H1 (cell line): ENCODE measurements at regions not wholly inside any gene's neighbourhood (a gene's known extent, or its start where the extent isn't known, plus 50 kb on each side); places are given as distances from the start of the nearest gene placed in this dataset.

Source experiments
- CTCF ChIA-PET: fragments of 300-600 bp; sonication (Branson Sonifier 250); formaldehyde crosslinking; loops from one replicate; lab custom pipeline; 2021; ENCODE audit not compliant: partially characterized antibody; lab: Charles Lee
- POLR2A ChIA-PET: fragments of 300-600 bp; sonication (Branson Sonifier 250); formaldehyde crosslinking; loops from one replicate; lab custom pipeline; 2021; ENCODE audit warnings: inconsistent platforms; ENCODE audit not compliant: partially characterized antibody; lab: Charles Lee
- DNase-seq, 2 experiments: peaks; one replicate each; pipeline versions ENCODE4 v3.0.0 to v3.0.0-alpha.2; 2010 to 2022; ENCODE audit warnings: low spot score in 2 of 2, low read depth in 1 of 2, mixed read lengths in 1 of 2
- FAIRE-seq: peaks from 2 replicates; lab custom pipeline; 2011; peaks lifted over from hg19 to GRCh38; lab: Jason Lieb, UNC
- H2AFZ ChIP-seq: 2 replicates; pipeline ENCODE4 v1.8.1; 2012; ENCODE audit warnings: low read length, inconsistent platforms
- H2AK5ac ChIP-seq: 2 replicates; pipeline ENCODE4 v1.6.1; 2013; ENCODE audit warnings: low read depth, low read length
- H2BK120ac ChIP-seq: replicated peaks from 2 replicates; pipeline ENCODE3; 2013; ENCODE audit warnings: low read depth, low read length, inconsistent platforms
- H2BK12ac ChIP-seq: 2 replicates; pipeline ENCODE4 v1.6.1; 2013; ENCODE audit warnings: low read depth, low read length
- H2BK15ac ChIP-seq: 2 replicates; pipeline ENCODE4 v1.6.1; 2013; ENCODE audit warnings: low read length
- H2BK20ac ChIP-seq: 2 replicates; pipeline ENCODE4 v1.6.1; 2013; ENCODE audit warnings: low read length
- H2BK5ac ChIP-seq: 2 replicates; pipeline ENCODE4 v1.6.1; 2013; ENCODE audit warnings: low read depth, low read length
- H3K14ac ChIP-seq: 2 replicates; pipeline ENCODE4 v1.6.1; 2013; ENCODE audit warnings: inconsistent platforms; ENCODE audit not compliant: insufficient read length
- H3K18ac ChIP-seq: 2 replicates; pipeline ENCODE4 v1.6.1; 2013; ENCODE audit warnings: low read length; ENCODE audit errors: extremely low read depth
- H3K23ac ChIP-seq: 2 replicates; pipeline ENCODE4 v1.6.1; 2013; ENCODE audit warnings: inconsistent platforms; ENCODE audit not compliant: insufficient read length
- H3K23me2 ChIP-seq: 2 replicates; pipeline ENCODE4 v1.6.1; 2013; ENCODE audit warnings: low read depth, low read length
- H3K27ac ChIP-seq: 2 replicates; pipeline ENCODE4 v1.6.1; 2011; ENCODE audit warnings: low read depth, low read length, inconsistent platforms
- H3K27me3 ChIP-seq, 4 experiments: replicated peaks in 1 of 4; 1 replicate in 1 of 4; 2 replicates in 3 of 4; pipeline versions ENCODE4 v1.6.1 to v1.8.1; 2011 to 2013; ENCODE audit warnings: low read length in 3 of 4, mild to moderate bottlenecking in 3 of 4, inconsistent platforms in 2 of 4, mixed read lengths in 2 of 4, moderate library complexity in 1 of 4; ENCODE audit not compliant: control insufficient read depth in 3 of 4, insufficient read depth in 3 of 4; ENCODE audit errors: extremely low read depth in 1 of 4
- H3K36me3 ChIP-seq, 4 experiments: 2 replicates each; pipeline versions ENCODE4 v1.6.1 to v1.8.1; 2011 to 2013; ENCODE audit warnings: mild to moderate bottlenecking in 4 of 4, low read length in 3 of 4, moderate library complexity in 2 of 4, control low read depth in 1 of 4, inconsistent platforms in 1 of 4; ENCODE audit not compliant: insufficient read depth in 4 of 4, control insufficient read depth in 2 of 4
- H3K4ac ChIP-seq: replicated peaks from 2 replicates; pipeline ENCODE3; 2013; ENCODE audit warnings: low read length, low read depth, mixed read lengths, inconsistent platforms; ENCODE audit not compliant: insufficient read length
- H3K4me1 ChIP-seq, 4 experiments: replicated peaks in 1 of 4; 1 replicate in 1 of 4; 2 replicates in 3 of 4; pipeline versions ENCODE4 v1.6.1 to v1.8.1; 2011 to 2013; ENCODE audit warnings: low read length in 3 of 4, inconsistent platforms in 2 of 4, mixed read lengths in 1 of 4; ENCODE audit not compliant: insufficient read depth in 4 of 4, control insufficient read depth in 3 of 4
- H3K4me2 ChIP-seq, 2 experiments: 2 replicates each; pipeline versions ENCODE4 v1.6.1 to v1.8.1; 2011 to 2013; ENCODE audit warnings: low read depth in 2 of 2, low read length in 2 of 2, control low read depth in 1 of 2, inconsistent platforms in 1 of 2, mild to moderate bottlenecking in 1 of 2; ENCODE audit not compliant: insufficient read depth in 1 of 2
- H3K4me3 ChIP-seq, 4 experiments: fragments of 200-600, 300-600 bp in 1 of 4; sonication (generic), shearing (Covaris generic), sonication (Bioruptor Twin) in 1 of 4; 2 replicates each; pipeline versions ENCODE4 v1.5.1 to v1.8.1; 2011 to 2016; ENCODE audit warnings: low read length in 4 of 4, low read depth in 3 of 4, control low read depth in 2 of 4, inconsistent platforms in 2 of 4, mild to moderate bottlenecking in 2 of 4, mixed read lengths in 1 of 4, moderate library complexity in 1 of 4; ENCODE audit not compliant: insufficient read depth in 2 of 4; ENCODE audit errors: extremely low read depth in 1 of 4
- H3K56ac ChIP-seq: replicated peaks from 2 replicates; pipeline ENCODE3; 2013; ENCODE audit warnings: low read depth, mild to moderate bottlenecking, mixed read lengths, low read length, inconsistent platforms; ENCODE audit not compliant: insufficient read length
- H3K79me1 ChIP-seq: 2 replicates; pipeline ENCODE4 v1.6.1; 2013; ENCODE audit warnings: low read depth, low read length, control low read depth
- H3K79me2 ChIP-seq, 2 experiments: 2 replicates each; pipeline versions ENCODE4 v1.6.1 to v1.8.1; 2012 to 2013; ENCODE audit warnings: low read length in 2 of 2, mild to moderate bottlenecking in 2 of 2, inconsistent platforms in 1 of 2; ENCODE audit not compliant: insufficient read depth in 2 of 2, control insufficient read depth in 1 of 2
- H3K9ac ChIP-seq, 4 experiments: replicated peaks in 1 of 4; 1 replicate in 1 of 4; 2 replicates in 3 of 4; pipeline versions ENCODE4 v1.6.1 to v1.8.1; 2011 to 2013; ENCODE audit warnings: low read depth in 3 of 4, low read length in 3 of 4, control low read depth in 2 of 4, mild to moderate bottlenecking in 2 of 4, moderate library complexity in 2 of 4, inconsistent platforms in 1 of 4; ENCODE audit errors: extremely low read depth in 1 of 4
- H3K9me3 ChIP-seq, 2 experiments: 2 replicates each; pipeline versions ENCODE4 v1.6.1 to v1.8.1; 2012 to 2013; ENCODE audit warnings: mild to moderate bottlenecking in 2 of 2, moderate library complexity in 2 of 2, control low read depth in 1 of 2, inconsistent platforms in 1 of 2, low read depth in 1 of 2, low read length in 1 of 2, mixed read lengths in 1 of 2; ENCODE audit not compliant: insufficient read depth in 2 of 2
- H4K20me1 ChIP-seq, 2 experiments: replicated peaks in 1 of 2; 2 replicates each; pipeline versions ENCODE3 to v1.8.1; 2011 to 2013; ENCODE audit warnings: inconsistent platforms in 2 of 2, low read length in 2 of 2, mild to moderate bottlenecking in 1 of 2; ENCODE audit not compliant: insufficient read depth in 2 of 2, control insufficient read depth in 1 of 2
- H4K5ac ChIP-seq: 2 replicates; pipeline ENCODE4 v1.6.1; 2013; ENCODE audit warnings: low read length, low read depth, mixed read lengths, inconsistent platforms; ENCODE audit not compliant: insufficient read length
- H4K8ac ChIP-seq: 2 replicates; pipeline ENCODE4 v1.8.0; 2013; ENCODE audit warnings: mild to moderate bottlenecking, moderate library complexity, low read length, inconsistent platforms; ENCODE audit not compliant: insufficient read depth; ENCODE audit errors: extremely low read depth
- H4K91ac ChIP-seq: replicated peaks from 2 replicates; pipeline ENCODE3; 2013; ENCODE audit warnings: low read length, mixed read lengths, inconsistent platforms; ENCODE audit not compliant: insufficient read length
- EGR1 ChIP-seq: IDR thresholded peaks from 2 replicates; pipeline ENCODE4 v1.6.1; 2011; ENCODE audit warnings: low read depth, low read length, borderline replicate concordance
- EP300 ChIP-seq, 2 experiments: IDR thresholded peaks; 1 replicate in 1 of 2; 2 replicates in 1 of 2; pipeline ENCODE4 v1.6.1; 2011 to 2012; ENCODE audit warnings: low read depth in 2 of 2, low read length in 2 of 2, mild to moderate bottlenecking in 2 of 2, borderline replicate concordance in 1 of 2, inconsistent platforms in 1 of 2, moderate library complexity in 1 of 2
- HDAC2 ChIP-seq, 2 experiments: fragments of 300-600 bp in 1 of 2; sonication (generic) in 1 of 2; IDR thresholded peaks; 2 replicates each; pipeline ENCODE4 v1.6.1; 2011 to 2012; ENCODE audit warnings: low read depth in 2 of 2, low read length in 2 of 2, mild to moderate bottlenecking in 2 of 2, moderate library complexity in 2 of 2, borderline replicate concordance in 1 of 2, inconsistent platforms in 1 of 2
- KDM1A ChIP-seq: fragments of 200-600, 300-600 bp; sonication (generic); IDR thresholded peaks from 2 replicates; pipeline ENCODE4 v1.7.1; 2016; ENCODE audit warnings: mild to moderate bottlenecking, low read length, borderline replicate concordance
- KDM4A ChIP-seq: IDR thresholded peaks from one replicate; pipeline ENCODE4 v1.7.1; 2012; ENCODE audit warnings: low read depth, mild to moderate bottlenecking, moderate library complexity, low read length, inconsistent platforms; ENCODE audit not compliant: severe bottlenecking
- KDM5A ChIP-seq: fragments of 200-600 bp; IDR thresholded peaks from 2 replicates; pipeline ENCODE4 v1.7.1; 2012; ENCODE audit warnings: mild to moderate bottlenecking, low read length, inconsistent platforms, mixed read lengths
- MAFK ChIP-seq: IDR thresholded peaks from 2 replicates; pipeline ENCODE4 v1.6.1; 2012; ENCODE audit warnings: low read depth, mild to moderate bottlenecking, improper control_type of control experiment, low read length
- PHF8 ChIP-seq: fragments of 200-600 bp; sonication (generic); conservative IDR thresholded peaks from 2 replicates; pipeline ENCODE4 v1.7.1; 2012; ENCODE audit warnings: low read depth, mild to moderate bottlenecking, inconsistent platforms, low read length, moderate library complexity
- SP4 ChIP-seq: IDR thresholded peaks from 2 replicates; pipeline ENCODE4 v1.6.1; 2012; ENCODE audit warnings: low read length, inconsistent platforms
- SRF ChIP-seq: IDR thresholded peaks from 2 replicates; pipeline ENCODE4 v1.6.1; 2011; ENCODE audit warnings: mild to moderate bottlenecking, low read depth, low read length, moderate library complexity
- SUZ12 ChIP-seq: fragments of 200-600 bp; sonication (generic); IDR thresholded peaks from 2 replicates; pipeline ENCODE4 v1.6.1; 2012; ENCODE audit warnings: mild to moderate bottlenecking, inconsistent platforms, low read length, moderate library complexity, mixed read lengths
- WGBS, 2 experiments: shearing (Covaris generic) in 1 of 2; methylation state at CpG; one replicate each; pipeline versions ENCODE4 v1.1.6 to v1.1.7; 2013 to 2015; ENCODE audit warnings: low lambda C conversion rate in 2 of 2, mixed read lengths in 2 of 2, inconsistent platforms in 1 of 2, low coverage in 1 of 2, missing lambda C conversion rate in 1 of 2; ENCODE audit not compliant: insufficient replicate concordance in 2 of 2, insufficient coverage in 1 of 2, insufficient read length in 1 of 2; ENCODE audit errors: extremely low coverage in 1 of 2, missing lambda C conversion rate in 1 of 2; 5-methylcytosine and 5-hydroxymethylcytosine counted together
- TF ChIP-seq, protein P1 (sequence below): IDR thresholded peaks from 2 replicates; pipeline ENCODE4 v1.6.1; 2012; ENCODE audit warnings: inconsistent platforms

DNA sequence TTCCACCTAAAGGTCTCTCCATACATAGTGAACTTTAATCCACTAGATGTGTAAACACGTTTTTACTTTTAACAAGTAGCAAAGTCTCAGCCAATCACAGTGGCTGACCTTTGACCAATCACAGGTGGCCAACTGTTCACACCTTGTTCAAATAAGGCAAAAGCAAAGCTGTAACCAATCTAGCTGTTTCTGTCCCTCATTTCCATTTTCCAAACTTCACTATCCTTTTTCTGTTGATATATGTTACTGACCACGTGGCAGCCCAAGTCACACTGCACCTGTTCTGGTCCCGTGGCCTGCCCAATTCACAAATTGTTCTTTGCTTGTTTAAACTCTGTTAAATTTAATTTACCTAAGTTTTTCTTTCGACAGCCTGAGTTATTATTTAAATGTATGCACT is 393.5 kb upstream of the NETO1 start:
- ChIA-PET POLR2A (no interaction called here), CTCF (no interaction called here)
- Histone ChIP-seq H3K18ac (no peak overlapping the region), H3K27me3 (no peaks in the 10 kb centered on the region), H3K4me1 (no peaks in the 10 kb centered on the region), H3K4me3 (no peak overlapping the region), H3K14ac (no peak overlapping the region), H2BK15ac (no peak overlapping the region), H4K20me1 (no peaks in the 10 kb centered on the region), H2AFZ (no peak overlapping the region), H3K36me3 (no peaks in the 10 kb centered on the region), H2BK5ac (no peak overlapping the region), H3K79me1 (no peaks in the 10 kb centered on the region), H2AK5ac (no peak overlapping the region), H2BK12ac (no peak overlapping the region), H3K4me2 (no peak overlapping the region), H4K5ac (no peak overlapping the region), H2BK120ac (no peak overlapping the region), H3K23ac (no peak overlapping the region), H4K8ac (no peak overlapping the region), H3K4ac (no peak overlapping the region), H3K56ac (no peak overlapping the region), H3K79me2 (no peaks in the 10 kb centered on the region), H2BK20ac (no peak overlapping the region), H4K91ac (no peak overlapping the region), H3K27ac (no peak overlapping the region), H3K9me3 (no peaks in the 10 kb centered on the region), H3K9ac (no peak overlapping the region), H3K23me2 (no peaks in the 10 kb centered on the region)
- 97% methylated on average over 4 of the region's 4 CpGs; no CpG with 5 or more reads in 1 of the 2 experiments for WGBS, 2 experiments
- DNase-seq, result no peak
- FAIRE-seq, result no peak
- no peak for TF ChIP-seq MAFK
- TF ChIP-seq KDM5A, result no peak
- no peak for TF ChIP-seq EP300 (IDR thresholded peaks at IDR 0.05; ENCODE audit: borderline replicate concordance in 1 of 2, low read depth in 2 of 2, low read length in 2 of 2)
- TF ChIP-seq SUZ12, result no peak
- TF ChIP-seq SP4, result no peak
- TF ChIP-seq PHF8, result no peak
- no peak for TF ChIP-seq HDAC2 (IDR thresholded peaks at IDR 0.05; ENCODE audit: borderline replicate concordance in 1 of 2, low read depth in 2 of 2, low read length in 2 of 2)
- TF ChIP-seq EGR1, result no peak
- TF ChIP-seq KDM1A, result no peak
- TF ChIP-seq, protein P1, sequence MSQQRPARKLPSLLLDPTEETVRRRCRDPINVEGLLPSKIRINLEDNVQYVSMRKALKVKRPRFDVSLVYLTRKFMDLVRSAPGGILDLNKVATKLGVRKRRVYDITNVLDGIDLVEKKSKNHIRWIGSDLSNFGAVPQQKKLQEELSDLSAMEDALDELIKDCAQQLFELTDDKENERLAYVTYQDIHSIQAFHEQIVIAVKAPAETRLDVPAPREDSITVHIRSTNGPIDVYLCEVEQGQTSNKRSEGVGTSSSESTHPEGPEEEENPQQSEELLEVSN, result no peak
- no peak for TF ChIP-seq SRF
- no peak for TF ChIP-seq KDM4A
